ENCODE measurements at regions not wholly inside any gene's neighbourhood (a gene's known extent, or its start where the extent isn't known, plus 50 kb on each side); places are given as distances from the start of the nearest gene placed in this dataset.

DNA sequence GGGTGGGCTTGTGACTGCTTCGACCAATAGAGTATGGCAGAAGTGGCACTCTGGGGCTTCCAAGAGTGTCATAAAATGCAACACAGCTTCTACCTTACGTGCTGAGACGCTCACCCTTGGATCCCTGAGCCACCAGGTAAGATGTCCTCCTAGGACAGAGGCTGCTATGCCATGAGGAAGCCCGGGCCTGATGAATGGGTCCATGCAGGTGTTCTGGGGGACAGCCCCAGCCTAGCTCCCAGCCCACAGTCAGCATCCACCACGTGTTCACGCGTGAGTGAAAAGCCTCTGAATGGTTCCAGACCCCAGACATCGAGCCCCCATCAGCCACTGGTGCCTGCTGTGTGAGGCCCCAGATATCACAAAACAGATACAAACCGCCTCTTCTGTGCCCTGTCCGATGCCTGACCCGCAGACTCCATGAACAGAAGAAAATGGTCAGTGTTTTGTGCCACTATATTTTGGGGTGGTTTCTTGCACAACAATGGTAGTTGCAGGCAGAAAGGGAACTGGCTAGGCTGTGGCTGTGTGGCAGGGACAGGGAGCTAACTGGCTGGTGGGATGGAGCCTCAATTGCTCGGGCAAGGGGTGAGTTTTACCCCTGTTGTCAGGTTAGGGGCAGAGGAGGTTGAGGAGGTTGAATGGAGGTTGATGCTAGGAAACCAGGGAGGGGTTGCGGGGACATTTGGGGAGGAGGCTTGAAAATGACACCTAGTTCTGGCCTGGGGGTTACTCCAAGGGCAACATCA, 92.2 kb downstream of the LINGO1 start:
- no peak for DNase-seq

- no peak for DNase-seq
Measured at GRCh38 chr15:77538793-77539497, 93.8 kb downstream of the LINGO1 start.

DNA sequence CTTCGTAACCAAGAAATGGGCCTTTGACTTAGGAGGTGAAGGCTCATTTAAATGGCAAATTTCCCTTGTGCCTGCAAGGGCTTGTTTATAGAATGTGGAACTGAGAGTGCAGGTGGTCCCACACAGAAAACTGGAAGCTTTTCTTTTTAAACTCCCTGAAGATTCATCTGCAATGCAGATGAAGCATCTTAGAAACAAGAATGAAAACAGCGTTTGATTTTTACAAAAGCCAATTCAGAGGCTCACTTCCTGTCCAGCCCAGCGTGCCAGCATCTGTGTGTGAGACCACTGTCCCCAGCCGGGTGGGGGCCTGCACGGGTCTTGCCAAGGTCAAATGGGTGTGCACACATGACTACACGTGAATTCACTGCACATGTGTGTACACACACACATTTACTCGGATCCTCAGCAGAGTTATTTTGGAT, 94.7 kb downstream of the LINGO1 start:
- DNase-seq: no peak

- no peak for DNase-seq
Measured at GRCh38 chr15:77537006-77537405, 95.7 kb downstream of the LINGO1 start.

GRCh38 chr15:77535845-77536244, 96.9 kb downstream of the LINGO1 start:
- no peak for DNase-seq
